Neural cell (in vitro differentiated cells): ENCODE measurements at regions not wholly inside any gene's neighbourhood (a gene's known extent, or its start where the extent isn't known, plus 50 kb on each side); places are given as distances from the start of the nearest gene placed in this dataset.

Source experiments
- H2AFZ ChIP-seq: fragments of 200-600, 300-800 bp; sonication (generic), shearing (Covaris generic); 2 replicates; pipeline ENCODE4 v1.6.0; 2014; ENCODE audit warnings: low read depth, mild to moderate bottlenecking, antibody characterized with exemption, low read length, moderate library complexity
- H3F3A ChIP-seq: fragments of 200-600 bp; shearing (Covaris generic); 2 replicates; pipeline ENCODE4 v1.6.1; 2016; ENCODE audit warnings: mild to moderate bottlenecking, moderate library complexity, mixed read lengths, antibody characterized with exemption, low read length; ENCODE audit not compliant: insufficient read depth, poor library complexity, severe bottlenecking
- H3K27ac ChIP-seq: fragments of 200-600, 300-800 bp; sonication (generic), shearing (Covaris generic); 2 replicates; pipeline ENCODE4 v1.5.1; 2014; ENCODE audit warnings: mild to moderate bottlenecking, low read length, moderate library complexity
- H3K27me3 ChIP-seq: fragments of 300-800, 200-600 bp; sonication (generic), shearing (Covaris generic); 2 replicates; pipeline ENCODE4 v1.6.0; 2014; ENCODE audit warnings: mild to moderate bottlenecking, low read depth, low read length, moderate library complexity; ENCODE audit not compliant: insufficient read depth
- H3K36me3 ChIP-seq: fragments of 300-800, 200-600 bp; sonication (generic), shearing (Covaris generic); 2 replicates; pipeline ENCODE4 v1.5.1; 2014; ENCODE audit warnings: mild to moderate bottlenecking, antibody characterized with exemption, low read length, moderate library complexity; ENCODE audit not compliant: insufficient read depth
- H3K4me2 ChIP-seq: fragments of 300-800, 200-600 bp; sonication (generic), shearing (Covaris generic); 2 replicates; pipeline ENCODE4 v1.6.0; 2014; ENCODE audit warnings: mild to moderate bottlenecking, low read length
- H3K4me3 ChIP-seq: fragments of 300-800, 200-600 bp; sonication (generic), shearing (Covaris generic); 2 replicates; pipeline ENCODE4 v1.5.1; 2014; ENCODE audit warnings: mild to moderate bottlenecking, low read length, moderate library complexity
- H3K79me2 ChIP-seq: fragments of 200-600 bp; shearing (Covaris generic); replicated peaks from 2 replicates; pipeline ENCODE4 v1.6.0; 2014; ENCODE audit warnings: mild to moderate bottlenecking, low read length, moderate library complexity; ENCODE audit not compliant: insufficient read depth
- H3K9ac ChIP-seq: fragments of 300-800, 200-600 bp; sonication (generic), shearing (Covaris generic); 2 replicates; pipeline ENCODE4 v1.6.1; 2016; ENCODE audit warnings: mild to moderate bottlenecking, low read length, mixed read lengths
- H3K9me2 ChIP-seq: fragments of 200-600 bp; shearing (Covaris generic); 2 replicates; pipeline ENCODE4 v1.6.1; 2016; ENCODE audit warnings: mild to moderate bottlenecking, low read length, mixed read lengths; ENCODE audit not compliant: insufficient read depth
- H3K9me3 ChIP-seq: fragments of 200-600, 300-800 bp; sonication (generic), shearing (Covaris generic); 2 replicates; pipeline ENCODE4 v1.6.1; 2016; ENCODE audit warnings: mild to moderate bottlenecking, mixed run types, low read length, moderate library complexity, mixed read lengths
- H4K20me1 ChIP-seq: fragments of 200-600 bp; shearing (Covaris generic); 2 replicates; pipeline ENCODE4 v1.6.1; 2016; ENCODE audit warnings: mild to moderate bottlenecking, mixed run types; ENCODE audit not compliant: insufficient read depth
- CTCF ChIP-seq: fragments of 450-650 bp; IDR thresholded peaks from 2 replicates; pipeline ENCODE4 v1.5.1; 2014; ENCODE audit warnings: antibody characterized with exemption, mild to moderate bottlenecking, moderate library complexity; ENCODE audit not compliant: poor library complexity, severe bottlenecking
- EP300 ChIP-seq: fragments of 450-650 bp; conservative IDR thresholded peaks from 2 replicates; pipeline ENCODE4 v1.6.1; 2014; ENCODE audit warnings: antibody characterized with exemption, mild to moderate bottlenecking, moderate library complexity; ENCODE audit not compliant: poor library complexity, severe bottlenecking
- EZH2 ChIP-seq: fragments of 200-600, 300-800 bp; shearing (Covaris generic), sonication (generic); IDR thresholded peaks from 2 replicates; pipeline ENCODE4 v1.6.1; 2014; ENCODE audit warnings: antibody characterized with exemption, low read length, borderline replicate concordance, mild to moderate bottlenecking; ENCODE audit not compliant: insufficient read depth, poor library complexity, severe bottlenecking
- MXI1 ChIP-seq: fragments of 450-650 bp; conservative IDR thresholded peaks from 2 replicates; pipeline ENCODE4 v1.6.1; 2014; ENCODE audit warnings: antibody characterized with exemption, mild to moderate bottlenecking; ENCODE audit not compliant: poor library complexity, severe bottlenecking
- POLR2AphosphoS5 ChIP-seq: IDR thresholded peaks from 2 replicates; pipeline ENCODE4 v1.6.1; 2012
- RAD21 ChIP-seq: fragments of 450-650 bp; conservative IDR thresholded peaks from 2 replicates; pipeline ENCODE4 v1.6.1; 2014; ENCODE audit warnings: antibody characterized with exemption, mild to moderate bottlenecking, moderate library complexity
- REST ChIP-seq: IDR thresholded peaks from 2 replicates; pipeline ENCODE4 v1.6.1; 2012; ENCODE audit warnings: borderline replicate concordance
- SMC3 ChIP-seq: fragments of 450-650 bp; conservative IDR thresholded peaks from 2 replicates; pipeline ENCODE4 v1.6.1; 2014; ENCODE audit warnings: antibody characterized with exemption, mild to moderate bottlenecking, moderate library complexity; ENCODE audit not compliant: poor library complexity
- TAF1 ChIP-seq: IDR thresholded peaks from 2 replicates; pipeline ENCODE4 v1.6.1; 2012; ENCODE audit warnings: low read depth

GRCh38 chr11:80745416-80745815 lies 1304.6 kb upstream of the TENM4 start:
- Histone ChIP-seq H3F3A (no peaks in the 10 kb centered on the region), H3K9me3 (no peaks in the 10 kb centered on the region), H3K27ac (no peak overlapping the region), H4K20me1 (no peaks in the 10 kb centered on the region), H3K9ac (no peak overlapping the region), H3K4me2 (no peak overlapping the region), H3K79me2 (no peaks in the 10 kb centered on the region), H2AFZ (no peak overlapping the region), H3K9me2 (no peaks in the 10 kb centered on the region), H3K36me3 (no peaks in the 10 kb centered on the region), H3K4me3 (no peak overlapping the region), H3K27me3 (no peaks in the 10 kb centered on the region)
- TF ChIP-seq SMC3 = no peak
- no peak for TF ChIP-seq EP300
- TF ChIP-seq MXI1 = no peak
- TF ChIP-seq POLR2AphosphoS5 = no peak

GRCh38 chr11:80733790-80734189 lies 1293.0 kb upstream of the TENM4 start:
- no peaks in the 10 kb centered on the region for H4K20me1 ChIP-seq
- H3K9me2 ChIP-seq = no peaks in the 10 kb centered on the region
- H3K79me2 ChIP-seq = no peaks in the 10 kb centered on the region
- H2AFZ ChIP-seq = no peak overlapping the region
- H3K9me3 ChIP-seq = no peaks in the 10 kb centered on the region
- no peak overlapping the region for H3K4me3 ChIP-seq
- H3K27me3 ChIP-seq = no peaks in the 10 kb centered on the region
- TF ChIP-seq POLR2AphosphoS5 (no peak), MXI1 (no peak), EZH2 (no peak), EP300 (no peak), CTCF (no peak), RAD21 (no peak), SMC3 (no peak), TAF1 (no peak), REST (no peak)
- H3K27ac ChIP-seq = no peak overlapping the region
- no peak overlapping the region for H3K4me2 ChIP-seq
- H3F3A ChIP-seq = no peaks in the 10 kb centered on the region
- H3K36me3 ChIP-seq = no peaks in the 10 kb centered on the region
- H3K9ac ChIP-seq = no peak overlapping the region

GRCh38 chr11:80733361-80733760 lies 1292.5 kb upstream of the TENM4 start:
- Histone ChIP-seq H3K27me3 (no peaks in the 10 kb centered on the region), H4K20me1 (no peaks in the 10 kb centered on the region), H3K9me3 (no peaks in the 10 kb centered on the region), H2AFZ (no peak overlapping the region), H3K27ac (no peak overlapping the region), H3K36me3 (no peaks in the 10 kb centered on the region), H3F3A (no peaks in the 10 kb centered on the region), H3K9ac (no peak overlapping the region), H3K79me2 (no peaks in the 10 kb centered on the region), H3K4me3 (no peak overlapping the region), H3K9me2 (no peaks in the 10 kb centered on the region), H3K4me2 (no peak overlapping the region)
- TF ChIP-seq EZH2 (no peak), TAF1 (no peak), CTCF (no peak), POLR2AphosphoS5 (no peak), RAD21 (no peak), MXI1 (no peak), EP300 (no peak), SMC3 (no peak), REST (no peak)
